Central memory CD8-positive, alpha-beta T cell (primary cell): ENCODE measurements at regions not wholly inside any gene's neighbourhood (a gene's known extent, or its start where the extent isn't known, plus 50 kb on each side); places are given as distances from the start of the nearest gene placed in this dataset.
"Not testable (repeated sequence)": the region's sequence is repeated elsewhere in the genome, so short reads cannot be mapped to it uniquely, and the experiment has no call there.

ENCODE experiments used
- ATAC-seq: fragments of 150-1000 bp; cut with Tn5 transposase; replicated peaks from 2 replicates; pipeline ENCODE4 v1.10.0; 2022; ENCODE audit warnings: mild to moderate bottlenecking, moderate FRiP score, moderate number of reproducible peaks; ENCODE audit not compliant: poor library complexity, severe bottlenecking; ENCODE audit errors: extremely low read depth
- DNase-seq, 2 donors: peaks; one replicate each; pipeline ENCODE4 v3.0.0; 2021; ENCODE audit warnings: low spot score in 2 of 2
- H3K27ac Mint-ChIP-seq: one replicate; pipeline ENCODE4 v1.8.0; 2022; ENCODE audit warnings: low read depth, mild to moderate bottlenecking, moderate library complexity, mixed read lengths
- H3K27me3 Mint-ChIP-seq: one replicate; pipeline ENCODE4 v1.8.0; 2022; ENCODE audit warnings: mixed read lengths
- H3K36me3 Mint-ChIP-seq: one replicate; pipeline ENCODE4 v1.8.0; 2022; ENCODE audit warnings: mild to moderate bottlenecking, moderate library complexity, mixed read lengths; ENCODE audit not compliant: insufficient read depth
- H3K4me1 Mint-ChIP-seq: one replicate; pipeline ENCODE4 v1.8.0; 2022; ENCODE audit warnings: mixed read lengths
- H3K4me3 Mint-ChIP-seq: one replicate; pipeline ENCODE4 v1.8.0; 2022; ENCODE audit warnings: mild to moderate bottlenecking, moderate library complexity, mixed read lengths
- H3K9me3 Mint-ChIP-seq: one replicate; pipeline ENCODE4 v1.8.0; 2022; ENCODE audit warnings: mixed read lengths

DNA sequence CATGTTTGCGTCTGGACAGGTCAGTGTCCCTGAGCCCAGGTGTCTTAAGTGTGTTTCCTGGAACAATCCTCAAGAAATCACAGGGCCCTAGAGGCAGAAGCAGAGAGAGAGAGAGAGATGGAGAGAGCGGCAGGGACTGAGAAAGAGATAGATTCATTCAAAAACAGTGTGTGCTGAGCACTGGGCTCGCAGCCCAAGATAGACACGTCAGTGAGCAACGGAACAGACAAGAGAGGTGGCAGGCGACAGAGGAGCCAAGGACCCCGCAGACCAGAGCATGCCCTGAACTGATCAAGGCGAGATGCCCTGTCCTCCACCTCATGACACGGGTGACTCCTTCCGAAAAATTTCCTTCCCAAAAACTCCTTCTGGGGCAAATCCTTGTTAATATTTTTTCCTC, 362.0 kb upstream of the SULF2 start:
- Mint-ChIP-seq H3K36me3 (no peaks in the 10 kb centered on the region), H3K4me1 (no peaks in the 10 kb centered on the region), H3K4me3 (no peak overlapping the region), H3K9me3 (no peaks in the 10 kb centered on the region), H3K27ac (no peak overlapping the region), H3K27me3 (peaks cover 47% of the 10 kb centered on the region)
- DNase-seq, result no peak
- ATAC-seq, result no peak

GRCh38 chr20:48146877-48147276, 361.6 kb upstream of the SULF2 start:
- Mint-ChIP-seq H3K27ac (no peak overlapping the region), H3K4me3 (no peak overlapping the region), H3K9me3 (no peaks in the 10 kb centered on the region), H3K4me1 (no peaks in the 10 kb centered on the region), H3K36me3 (no peaks in the 10 kb centered on the region), H3K27me3 (peaks cover 47% of the 10 kb centered on the region)
- no peak for ATAC-seq
- DNase-seq, result no peak

DNA sequence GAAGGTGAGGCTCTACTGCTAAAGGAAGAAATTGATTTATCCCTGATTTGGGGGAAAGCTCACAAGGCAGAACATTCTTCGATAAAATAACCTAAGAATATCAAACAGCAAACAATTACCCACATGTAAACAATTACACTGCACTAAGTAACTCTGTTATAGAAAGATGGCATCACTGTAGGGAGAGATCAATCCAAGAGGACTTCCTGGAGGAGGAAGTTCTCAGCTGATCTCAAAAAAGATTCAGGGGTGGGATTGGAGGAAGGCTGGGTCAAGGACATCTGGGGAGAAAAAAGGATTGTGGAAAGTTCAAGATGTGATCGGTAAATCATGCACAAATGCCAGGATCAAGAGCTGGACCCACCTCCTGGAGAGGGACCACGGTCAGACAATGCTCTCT, 361.0 kb upstream of the SULF2 start:
- peaks cover 51% of the 10 kb centered on the region for H3K27me3 Mint-ChIP-seq
- no peaks in the 10 kb centered on the region for H3K9me3 Mint-ChIP-seq
- no peak for ATAC-seq
- H3K4me1 Mint-ChIP-seq, result no peaks in the 10 kb centered on the region
- H3K36me3 Mint-ChIP-seq, result no peaks in the 10 kb centered on the region
- no peak overlapping the region for H3K27ac Mint-ChIP-seq
- DNase-seq, result no peak
- no peak overlapping the region for H3K4me3 Mint-ChIP-seq

GRCh38 chr20:48143435-48144081, 358.3 kb upstream of the SULF2 start:
- Mint-ChIP-seq H3K9me3 (no peaks in the 10 kb centered on the region), H3K36me3 (no peaks in the 10 kb centered on the region), H3K4me3 (no peak overlapping the region), H3K27me3 (peaks cover 70% of the 10 kb centered on the region), H3K4me1 (no peaks in the 10 kb centered on the region), H3K27ac (no peak overlapping the region)
- ATAC-seq, result no peak
- no peak for DNase-seq

DNA sequence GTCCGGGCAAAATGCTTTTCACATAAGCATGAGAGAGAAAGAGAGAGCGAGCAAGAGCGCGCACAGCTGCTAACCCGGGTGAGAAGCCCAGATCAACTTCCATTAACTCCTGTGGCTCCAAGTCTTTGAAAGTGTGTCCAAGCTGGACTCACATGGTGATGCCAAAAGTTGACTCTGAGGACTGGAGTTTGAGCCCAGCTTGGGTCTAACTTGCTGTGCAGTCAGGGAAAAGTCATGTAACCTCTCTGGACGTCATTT, 357.2 kb upstream of the SULF2 start:
- peaks cover 78% of the 10 kb centered on the region for H3K27me3 Mint-ChIP-seq

GRCh38 chr20:48141660-48142515, 356.6 kb upstream of the SULF2 start:
- H3K9me3 Mint-ChIP-seq, result no peaks in the 10 kb centered on the region
- DNase-seq (no peak), ATAC-seq (no peak)
- H3K4me3 Mint-ChIP-seq, result no peak overlapping the region
- no peaks in the 10 kb centered on the region for H3K4me1 Mint-ChIP-seq
- H3K36me3 Mint-ChIP-seq, result no peaks in the 10 kb centered on the region
- no peak overlapping the region for H3K27ac Mint-ChIP-seq
- peaks cover 76% of the 10 kb centered on the region for H3K27me3 Mint-ChIP-seq

More for the DNA sequence above, 357.2 kb upstream of the SULF2 start:
- Mint-ChIP-seq H3K9me3 (no peaks in the 10 kb centered on the region), H3K36me3 (no peaks in the 10 kb centered on the region), H3K4me1 (no peaks in the 10 kb centered on the region), H3K27ac (no peak overlapping the region), H3K4me3 (no peak overlapping the region)
- no peak for DNase-seq
- ATAC-seq, result no peak

GRCh38 chr20:48139262-48140041, 354.2 kb upstream of the SULF2 start:
- no peak for ATAC-seq
- Mint-ChIP-seq H3K4me3 (no peak overlapping the region), H3K27me3 (peaks cover 69% of the 10 kb centered on the region)

DNA sequence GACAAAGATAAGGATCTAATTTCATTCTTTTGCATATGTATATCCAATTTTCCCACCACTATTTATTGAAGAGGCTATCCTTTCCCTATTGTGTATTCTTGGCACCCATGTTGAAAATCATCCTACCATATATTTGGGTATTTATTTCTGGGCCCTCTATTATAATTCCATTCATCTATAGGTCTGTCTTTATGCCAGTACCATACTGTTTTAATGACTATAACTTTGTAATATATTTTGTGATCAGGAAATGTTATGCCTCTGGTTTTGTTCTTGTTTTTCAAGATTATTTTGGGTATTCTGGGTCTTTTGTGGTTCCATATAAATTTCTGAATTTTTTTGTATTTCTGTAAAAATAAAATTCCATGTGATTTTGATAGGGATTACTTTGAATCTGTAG, 347.6 kb upstream of the SULF2 start:
- Mint-ChIP-seq H3K36me3 (no peaks in the 10 kb centered on the region), H3K27ac (no peak overlapping the region), H3K4me1 (no peaks in the 10 kb centered on the region), H3K9me3 (peaks cover 6% of the 10 kb centered on the region), H3K27me3 (peaks cover 59% of the 10 kb centered on the region), H3K4me3 (no peak overlapping the region)
- DNase-seq, result no peak
- no peak for ATAC-seq

More at GRCh38 chr20:48139262-48140041, 354.2 kb upstream of the SULF2 start:
- Mint-ChIP-seq H3K4me1 (no peaks in the 10 kb centered on the region), H3K27ac (no peak overlapping the region), H3K36me3 (no peaks in the 10 kb centered on the region), H3K9me3 (no peaks in the 10 kb centered on the region)
- DNase-seq, result no peak

DNA sequence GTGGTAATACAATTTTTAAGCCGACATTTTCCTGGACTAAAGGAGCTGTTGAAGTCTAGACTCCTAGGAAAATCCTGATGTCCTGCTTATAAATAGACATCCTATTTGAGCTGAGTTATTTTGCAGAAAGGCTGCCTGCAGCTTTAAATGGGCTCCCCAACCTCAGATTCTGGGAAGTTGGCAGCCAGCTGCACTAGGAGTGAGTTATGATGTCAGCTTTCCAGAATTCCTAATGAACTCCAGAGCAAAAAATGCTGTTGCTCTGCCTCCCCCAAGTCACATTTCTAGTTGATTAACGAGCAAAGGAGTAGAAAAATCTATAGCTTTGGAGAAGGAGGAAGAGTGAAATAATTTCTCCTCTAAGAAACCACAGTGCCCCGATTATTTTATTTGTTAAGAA, 346.3 kb upstream of the SULF2 start:
- no peak overlapping the region for H3K4me3 Mint-ChIP-seq
- H3K36me3 Mint-ChIP-seq, result no peaks in the 10 kb centered on the region
- peaks cover 51% of the 10 kb centered on the region for H3K27me3 Mint-ChIP-seq
- H3K9me3 Mint-ChIP-seq, result peaks cover 6% of the 10 kb centered on the region
- no peak for ATAC-seq
- H3K27ac Mint-ChIP-seq, result no peak overlapping the region
- H3K4me1 Mint-ChIP-seq, result no peaks in the 10 kb centered on the region
- DNase-seq, result no peak

DNA sequence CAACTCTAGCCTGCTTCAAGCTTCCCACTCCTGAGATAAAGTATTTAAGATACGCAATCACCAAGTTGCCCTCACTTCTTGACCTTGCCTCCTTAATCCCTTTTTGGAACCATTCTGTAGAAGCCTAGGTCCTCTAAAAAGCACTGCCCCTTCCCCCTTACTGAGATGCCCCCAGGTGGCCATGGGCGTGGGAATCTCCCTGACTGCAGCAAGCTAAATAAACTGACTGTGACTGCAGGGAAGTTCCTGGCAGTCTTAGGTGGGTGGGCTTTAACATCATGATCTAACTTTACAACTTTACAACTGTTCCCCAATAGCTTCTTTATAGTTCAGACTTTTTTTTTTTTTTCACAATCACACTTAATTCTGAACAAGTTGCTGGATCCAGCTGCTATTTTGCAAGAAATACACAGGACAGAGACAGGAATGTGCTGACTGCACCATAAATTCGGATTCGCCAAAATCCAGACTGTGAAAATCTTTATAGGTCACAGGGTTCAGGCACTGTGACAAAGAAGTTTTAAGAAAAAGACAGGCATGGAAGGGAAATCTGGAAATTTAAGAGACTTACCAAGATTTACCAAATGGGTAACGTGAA, 344.2 kb upstream of the SULF2 start:
- H3K27ac Mint-ChIP-seq, result no peak overlapping the region
- no peaks in the 10 kb centered on the region for H3K4me1 Mint-ChIP-seq

GRCh38 chr20:48128436-48128835, 343.2 kb upstream of the SULF2 start:
- H3K4me3 Mint-ChIP-seq, result no peak overlapping the region
- peaks cover 37% of the 10 kb centered on the region for H3K27me3 Mint-ChIP-seq
- H3K27ac Mint-ChIP-seq, result no peak overlapping the region

More for the DNA sequence above, 344.2 kb upstream of the SULF2 start:
- no peak for ATAC-seq
- Mint-ChIP-seq H3K36me3 (no peaks in the 10 kb centered on the region), H3K4me3 (no peak overlapping the region), H3K27me3 (peaks cover 47% of the 10 kb centered on the region), H3K9me3 (peaks cover 6% of the 10 kb centered on the region)
- DNase-seq, result no peak

GRCh38 chr20:48127964-48128363, 342.7 kb upstream of the SULF2 start:
- not testable (repeated sequence) for DNase-seq, H3K9me3 Mint-ChIP-seq, H3K27ac Mint-ChIP-seq, ATAC-seq, H3K36me3 Mint-ChIP-seq, H3K4me1 Mint-ChIP-seq, H3K4me3 Mint-ChIP-seq
- H3K27me3 Mint-ChIP-seq, result peaks cover 32% of the 10 kb centered on the region

More at GRCh38 chr20:48128436-48128835, 343.2 kb upstream of the SULF2 start:
- Mint-ChIP-seq H3K4me1 (no peaks in the 10 kb centered on the region), H3K36me3 (no peaks in the 10 kb centered on the region), H3K9me3 (peaks cover 5% of the 10 kb centered on the region)
- DNase-seq (no peak), ATAC-seq (no peak)
